ENCODE measurements at regions not wholly inside any gene's neighbourhood (a gene's known extent, or its start where the extent isn't known, plus 50 kb on each side); places are given as distances from the start of the nearest gene placed in this dataset.

GRCh38 chr11:15858881-15859280 is 497.5 kb downstream of the SOX6 start:
- DNase-seq (ENCODE audit: low read depth): no peak
- no peak overlapping the region for H3K4me3 ChIP-seq (ENCODE audit: low read depth, low read length)
- TF ChIP-seq CTCF (IDR thresholded peaks at IDR 0.05; ENCODE audit: control insufficient read depth, extremely low read depth, insufficient read depth): no peak

- H3K4me3 ChIP-seq (ENCODE audit: low read depth, low read length): no peak overlapping the region
- peak; percentile 4 for DNase-seq (ENCODE audit: low read depth)
- no peak for TF ChIP-seq CTCF (IDR thresholded peaks at IDR 0.05; ENCODE audit: control insufficient read depth, extremely low read depth, insufficient read depth)
Measured at GRCh38 chr11:15859411-15859810, 496.9 kb downstream of the SOX6 start.

- no peak overlapping the region for H3K4me3 ChIP-seq (ENCODE audit: low read depth, low read length)
- DNase-seq (ENCODE audit: low read depth): no peak
- TF ChIP-seq CTCF (IDR thresholded peaks at IDR 0.05; ENCODE audit: control insufficient read depth, extremely low read depth, insufficient read depth): no peak
Measured at GRCh38 chr11:15861256-15861655, 495.1 kb downstream of the SOX6 start.

GRCh38 chr11:15863411-15863810 is 492.9 kb downstream of the SOX6 start:
- TF ChIP-seq CTCF (IDR thresholded peaks at IDR 0.05; ENCODE audit: control insufficient read depth, extremely low read depth, insufficient read depth): no peak
- no peak overlapping the region for H3K4me3 ChIP-seq (ENCODE audit: low read depth, low read length)
- DNase-seq (ENCODE audit: low read depth): no peak

- no peak for DNase-seq (ENCODE audit: low read depth)
- TF ChIP-seq CTCF (IDR thresholded peaks at IDR 0.05; ENCODE audit: control insufficient read depth, extremely low read depth, insufficient read depth): no peak
Measured at GRCh38 chr11:15864026-15864805, 492.1 kb downstream of the SOX6 start.

GRCh38 chr11:15865212-15865987 is 490.9 kb downstream of the SOX6 start:
- no peak for TF ChIP-seq CTCF (IDR thresholded peaks at IDR 0.05; ENCODE audit: control insufficient read depth, extremely low read depth, insufficient read depth)
- no peak overlapping the region for H3K4me3 ChIP-seq (ENCODE audit: low read depth, low read length)
- DNase-seq (ENCODE audit: low read depth): no peak

More at GRCh38 chr11:15864026-15864805, 492.1 kb downstream of the SOX6 start:
- no peak overlapping the region for H3K4me3 ChIP-seq (ENCODE audit: low read depth, low read length)
